ENCODE measurements at regions not wholly inside any gene's neighbourhood (a gene's known extent, or its start where the extent isn't known, plus 50 kb on each side); places are given as distances from the start of the nearest gene placed in this dataset.
"Not testable (repeated sequence)": the region's sequence is repeated elsewhere in the genome, so short reads cannot be mapped to it uniquely, and the experiment has no call there.

GRCh38 chr1:194816859-194817258, 1630.4 kb upstream of the B3GALT2 start:
- DNase-seq (ENCODE audit: low read depth in 2 of 2): no peak

- DNase-seq (ENCODE audit: low read depth in 2 of 2): no peak
These were observed 1626.7 kb upstream of the B3GALT2 start for GRCh38 chr1:194813096-194813495.

GRCh38 chr1:194809665-194810064, 1623.3 kb upstream of the B3GALT2 start:
- DNase-seq (ENCODE audit: low read depth in 2 of 2): no peak

- no peak for DNase-seq (ENCODE audit: low read depth in 2 of 2)
These were observed 1622.8 kb upstream of the B3GALT2 start for GRCh38 chr1:194809215-194809614.

- no peak for DNase-seq (ENCODE audit: low read depth in 2 of 2)
These were observed 1621.3 kb upstream of the B3GALT2 start for GRCh38 chr1:194807530-194808220.

- no peak for DNase-seq (ENCODE audit: low read depth in 2 of 2)
These were observed 1616.2 kb upstream of the B3GALT2 start for GRCh38 chr1:194802572-194802971.

- no peak for DNase-seq (ENCODE audit: low read depth in 2 of 2)
These were observed 1609.6 kb upstream of the B3GALT2 start for GRCh38 chr1:194795917-194796593.

- DNase-seq (ENCODE audit: low read depth in 2 of 2): no peak
These were observed 1600.6 kb upstream of the B3GALT2 start for GRCh38 chr1:194787001-194787400.

- DNase-seq (ENCODE audit: low read depth in 2 of 2): no peak
These were observed 1599.6 kb upstream of the B3GALT2 start for GRCh38 chr1:194786027-194786426.

GRCh38 chr1:194776657-194777056, 1590.2 kb upstream of the B3GALT2 start:
- no peak for DNase-seq (ENCODE audit: low read depth in 2 of 2)

GRCh38 chr1:194774535-194774934, 1588.1 kb upstream of the B3GALT2 start:
- DNase-seq (ENCODE audit: low read depth in 2 of 2): no peak

- DNase-seq (ENCODE audit: low read depth in 2 of 2): no peak
These were observed 1569.0 kb upstream of the B3GALT2 start for GRCh38 chr1:194755241-194755994.

- not testable (repeated sequence) for DNase-seq (ENCODE audit: low read depth in 2 of 2)
These were observed 1552.4 kb upstream of the B3GALT2 start for GRCh38 chr1:194738843-194739242.

- DNase-seq (ENCODE audit: low read depth in 2 of 2): no peak
These were observed 1548.6 kb upstream of the B3GALT2 start for GRCh38 chr1:194734970-194735369.

GRCh38 chr1:194731025-194731424, 1544.6 kb upstream of the B3GALT2 start:
- no peak for DNase-seq (ENCODE audit: low read depth in 2 of 2)

- DNase-seq (ENCODE audit: low read depth in 2 of 2): no peak
These were observed 1543.9 kb upstream of the B3GALT2 start for GRCh38 chr1:194730304-194730703.

GRCh38 chr1:194723067-194723466, 1536.7 kb upstream of the B3GALT2 start:
- no peak for DNase-seq (ENCODE audit: low read depth in 2 of 2)

- DNase-seq (ENCODE audit: low read depth in 2 of 2): no peak
These were observed 1531.5 kb upstream of the B3GALT2 start for GRCh38 chr1:194717941-194718340.

- DNase-seq (ENCODE audit: low read depth in 2 of 2): no peak
These were observed 1530.9 kb upstream of the B3GALT2 start for GRCh38 chr1:194717334-194717733.

GRCh38 chr1:194710671-194711070, 1524.3 kb upstream of the B3GALT2 start:
- no peak for DNase-seq (ENCODE audit: low read depth in 2 of 2)

GRCh38 chr1:194709439-194709838, 1523.0 kb upstream of the B3GALT2 start:
- DNase-seq (ENCODE audit: low read depth in 2 of 2): no peak

- DNase-seq (ENCODE audit: low read depth in 2 of 2): no peak
These were observed 1520.7 kb upstream of the B3GALT2 start for GRCh38 chr1:194707074-194707473.
